ENCODE measurements at regions not wholly inside any gene's neighbourhood (a gene's known extent, or its start where the extent isn't known, plus 50 kb on each side); places are given as distances from the start of the nearest gene placed in this dataset.

DNA sequence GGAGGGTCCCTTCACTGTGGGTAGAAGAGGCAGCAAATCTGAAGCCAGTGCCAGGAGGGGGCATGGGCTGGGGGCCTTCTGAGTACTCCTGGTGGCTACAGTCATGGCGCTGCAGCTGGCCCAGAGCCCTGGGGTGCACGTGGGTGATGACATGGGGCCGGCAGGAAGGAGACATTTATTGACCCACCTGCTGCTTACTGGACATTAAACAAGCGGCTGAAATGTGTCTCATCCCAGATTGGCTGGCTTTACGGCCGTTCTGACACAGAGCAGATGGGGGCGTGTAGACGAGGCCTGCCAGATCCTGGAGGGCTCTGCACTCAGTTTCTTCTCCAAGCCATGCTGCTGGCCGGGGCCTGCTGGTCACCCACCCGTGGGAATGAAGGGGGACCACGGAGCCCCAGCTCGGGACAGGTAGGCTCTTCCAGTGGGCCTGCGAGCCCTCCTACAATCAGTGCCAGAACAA is 906.9 kb downstream of the BRD1 start:
- no peak for TF ChIP-seq CTCF (conservative IDR thresholded peaks at IDR 0.05; ENCODE audit: low read length)
- TF ChIP-seq EZH2phosphoT487 (IDR thresholded peaks at IDR 0.05; ENCODE audit: borderline replicate concordance), result no peak
